SH-SY5Y (cell line): ENCODE measurements at regions not wholly inside any gene's neighbourhood (a gene's known extent, or its start where the extent isn't known, plus 50 kb on each side); places are given as distances from the start of the nearest gene placed in this dataset.

Experiments
- GATA2 ChIP-seq: IDR thresholded peaks from 2 replicates; pipeline ENCODE4 v1.6.1; 2011; ENCODE audit warnings: mild to moderate bottlenecking, low read depth, low read length
- GATA3 ChIP-seq: IDR thresholded peaks from 2 replicates; pipeline ENCODE4 v1.6.1; 2011; ENCODE audit warnings: low read depth, mild to moderate bottlenecking, low read length, moderate library complexity

GRCh38 chr1:117697220-117697781, 91.5 kb downstream of the TENT5C start:
- TF ChIP-seq GATA3 (no peak), GATA2 (no peak)
